ENCODE measurements at regions not wholly inside any gene's neighbourhood (a gene's known extent, or its start where the extent isn't known, plus 50 kb on each side); places are given as distances from the start of the nearest gene placed in this dataset.

- TF ChIP-seq ZBTB49 (CRISPR knock-in tag; IDR thresholded peaks at IDR 0.05; ENCODE audit: borderline replicate concordance) (no peak), JARID2 (CRISPR knock-in tag; IDR thresholded peaks at IDR 0.05; ENCODE audit: insufficient replicate concordance) (no peak), ATF7 (IDR thresholded peaks at IDR 0.05) (no peak), ATF7 (CRISPR knock-in tag; IDR thresholded peaks at IDR 0.05) (no peak), NR0B2 (CRISPR knock-in tag; IDR thresholded peaks at IDR 0.05) (no peak), HES4 (CRISPR knock-in tag; IDR thresholded peaks at IDR 0.05; ENCODE audit: borderline replicate concordance) (no peak), ZNF562 (CRISPR knock-in tag; IDR thresholded peaks at IDR 0.05; ENCODE audit: borderline replicate concordance) (no peak), MAZ (IDR thresholded peaks at IDR 0.05; ENCODE audit: borderline replicate concordance, low read depth, low read length) (no peak), MAZ (CRISPR knock-in tag; IDR thresholded peaks at IDR 0.05; ENCODE audit: low read depth) (no peak), CSRNP1 (CRISPR knock-in tag; IDR thresholded peaks at IDR 0.05) (0 out of 2 replicates have a peak, but pooled peaks have one; percentile 14), MTF2 (CRISPR knock-in tag; IDR thresholded peaks at IDR 0.05; ENCODE audit: borderline replicate concordance) (no peak), NFYC (CRISPR knock-in tag; IDR thresholded peaks at IDR 0.05) (no peak; the same call in 1 of the 2 replicates), ZBTB20 (CRISPR knock-in tag; IDR thresholded peaks at IDR 0.05; ENCODE audit: borderline replicate concordance, low read depth) (peak; percentile 74), THAP11 (CRISPR knock-in tag; IDR thresholded peaks at IDR 0.05) (peak; percentile 48; the same call in 1 of the 2 replicates), ZNF318 (CRISPR knock-in tag; IDR thresholded peaks at IDR 0.05) (no peak), SETDB1 (CRISPR knock-in tag; IDR thresholded peaks at IDR 0.05; ENCODE audit: borderline replicate concordance) (no peak)
Observed at GRCh38 chr14:34051966-34052657, 101.2 kb upstream of the EGLN3 start (continued).

All from HepG2 (cell line).